ENCODE measurements at regions not wholly inside any gene's neighbourhood (a gene's known extent, or its start where the extent isn't known, plus 50 kb on each side); places are given as distances from the start of the nearest gene placed in this dataset.

- Histone ChIP-seq H3K4me1 (ENCODE audit: low read depth) (no peaks in the 10 kb centered on the region), H3K9me3 (no peaks in the 10 kb centered on the region), H3K36me3 (ENCODE audit: low read depth) (no peaks in the 10 kb centered on the region), H3K4me3 (no peak overlapping the region)
- DNase-seq (no peak), ATAC-seq (no peak)
- intact Hi-C loops (cut with DNase I, micrococcal nuclease): no loop called here
- TF ChIP-seq CTCF (IDR thresholded peaks at IDR 0.05): no peak
Observed at GRCh38 chr7:142689439-142690120, 59.7 kb upstream of the PRSS1 start.

- no peak for TF ChIP-seq CTCF (IDR thresholded peaks at IDR 0.05)
- Histone ChIP-seq H3K4me1 (ENCODE audit: low read depth) (no peaks in the 10 kb centered on the region), H3K4me3 (no peak overlapping the region), H3K9me3 (no peaks in the 10 kb centered on the region), H3K36me3 (ENCODE audit: low read depth) (no peaks in the 10 kb centered on the region)
- no peak for ATAC-seq
- intact Hi-C loops (cut with DNase I, micrococcal nuclease): no loop called here
- DNase-seq: no peak
Observed at GRCh38 chr7:142685877-142686508, 63.3 kb upstream of the PRSS1 start.

GRCh38 chr7:142681314-142682092 is 67.8 kb upstream of the PRSS1 start:
- TF ChIP-seq CTCF (IDR thresholded peaks at IDR 0.05): no peak
- Histone ChIP-seq H3K4me1 (ENCODE audit: low read depth) (no peaks in the 10 kb centered on the region), H3K9me3 (no peaks in the 10 kb centered on the region), H3K36me3 (ENCODE audit: low read depth) (no peaks in the 10 kb centered on the region), H3K4me3 (no peak overlapping the region)
- no peak for ATAC-seq
- intact Hi-C loops (cut with DNase I, micrococcal nuclease): no loop called here
- DNase-seq: no peak

- no peak for DNase-seq
- H3K4me3 ChIP-seq: no peak overlapping the region
- H3K4me1 ChIP-seq (ENCODE audit: low read depth): no peaks in the 10 kb centered on the region
- TF ChIP-seq CTCF (IDR thresholded peaks at IDR 0.05): no peak
- intact Hi-C loops (cut with DNase I, micrococcal nuclease): no loop called here
- no peak for ATAC-seq
- H3K9me3 ChIP-seq: no peaks in the 10 kb centered on the region
- no peaks in the 10 kb centered on the region for H3K36me3 ChIP-seq (ENCODE audit: low read depth)
Observed at GRCh38 chr7:142671506-142671905, 77.8 kb upstream of the PRSS1 start.

GRCh38 chr7:142670511-142670910 is 78.8 kb upstream of the PRSS1 start:
- no peak for ATAC-seq

More at GRCh38 chr7:142670511-142670910, 78.8 kb upstream of the PRSS1 start:
- TF ChIP-seq CTCF (IDR thresholded peaks at IDR 0.05): no peak
- intact Hi-C loops (cut with DNase I, micrococcal nuclease): no loop called here
- Histone ChIP-seq H3K9me3 (no peaks in the 10 kb centered on the region), H3K4me3 (no peak overlapping the region), H3K4me1 (ENCODE audit: low read depth) (no peaks in the 10 kb centered on the region), H3K36me3 (ENCODE audit: low read depth) (no peaks in the 10 kb centered on the region)
- DNase-seq: no peak

Measured in mucosa of descending colon (tissue), 3 donors.